ENCODE measurements at regions not wholly inside any gene's neighbourhood (a gene's known extent, or its start where the extent isn't known, plus 50 kb on each side); places are given as distances from the start of the nearest gene placed in this dataset.

DNA sequence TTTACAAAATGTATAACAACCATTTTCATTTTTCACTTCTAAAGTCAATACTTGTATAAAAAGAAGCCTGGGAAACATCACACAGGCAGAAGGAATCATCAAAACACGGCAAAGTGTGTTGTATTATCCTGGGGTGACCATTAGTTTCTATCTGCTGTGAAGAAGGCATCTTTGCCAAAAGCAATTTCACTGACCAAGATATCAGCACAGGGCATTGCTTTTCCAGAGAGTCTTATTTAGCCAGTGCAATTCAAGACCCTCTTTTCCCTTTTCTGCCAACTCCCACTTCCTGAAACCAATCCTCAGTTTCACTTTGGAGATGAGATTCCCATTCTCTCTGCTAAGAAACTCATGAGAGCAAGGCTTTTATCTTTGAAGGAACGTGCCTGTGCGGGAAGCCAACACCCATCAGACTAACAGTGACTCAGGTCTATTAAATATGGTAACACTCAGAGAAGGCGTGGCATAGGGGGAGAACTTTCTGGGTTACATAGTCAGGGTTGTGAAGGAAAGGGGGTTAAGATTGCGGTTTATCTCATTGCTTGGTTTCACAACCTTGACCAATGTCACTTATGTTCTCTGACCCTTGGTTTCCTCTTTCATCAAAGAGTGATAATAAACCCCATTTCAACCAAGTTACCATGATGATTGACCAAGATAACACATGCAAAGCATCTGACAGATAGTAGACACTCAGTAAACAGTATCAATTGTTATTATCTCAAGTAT lies 666.9 kb upstream of the KLF4 start:
- DNase-seq (ENCODE audit: low read depth in 2 of 2): no peak

DNA sequence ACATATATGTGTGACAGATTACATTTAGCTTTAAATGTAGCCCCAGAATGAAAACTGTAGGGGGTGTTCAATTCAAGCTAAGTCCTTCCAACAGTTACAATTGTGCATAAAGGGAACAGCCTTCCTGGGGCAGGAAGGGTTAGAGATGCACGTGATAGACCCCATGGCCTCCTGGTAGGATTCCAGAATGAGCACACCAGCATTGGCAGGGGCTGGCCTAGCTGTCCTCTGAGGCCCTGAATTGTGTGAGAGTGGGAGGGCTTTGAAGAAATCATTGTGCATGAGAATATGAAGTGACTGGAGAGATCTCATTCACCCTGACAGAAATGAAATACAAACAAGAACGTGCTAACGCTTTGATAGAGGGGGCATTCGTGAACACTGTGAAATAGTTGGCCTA lies 663.8 kb upstream of the KLF4 start:
- no peak for DNase-seq (ENCODE audit: low read depth in 2 of 2)

- DNase-seq (ENCODE audit: low read depth in 2 of 2): no peak
Observed at GRCh38 chr9:108150736-108151586, 661.4 kb upstream of the KLF4 start.

GRCh38 chr9:108149326-108149725 lies 659.8 kb upstream of the KLF4 start:
- DNase-seq (ENCODE audit: low read depth in 2 of 2): no peak

- no peak for DNase-seq (ENCODE audit: low read depth in 2 of 2)
Observed at GRCh38 chr9:108142504-108143201, 653.1 kb upstream of the KLF4 start.

DNA sequence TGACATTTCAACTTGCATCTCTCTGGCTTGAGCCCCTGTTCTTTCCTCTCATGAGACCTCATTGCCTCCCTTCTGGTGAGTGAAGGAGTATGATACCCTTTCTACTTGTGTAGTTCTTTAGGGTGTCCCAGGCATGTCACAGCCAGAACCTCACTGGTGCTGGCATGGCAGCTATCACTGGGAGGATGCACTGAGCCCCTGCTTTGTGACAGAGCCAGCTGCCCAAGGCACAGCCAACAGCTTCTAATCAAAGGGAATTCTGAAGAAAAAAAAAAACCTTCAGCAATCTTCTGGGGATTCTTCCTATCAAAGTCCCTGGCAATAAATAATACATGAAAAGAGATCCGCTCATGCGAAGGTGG lies 652.6 kb upstream of the KLF4 start:
- DNase-seq (ENCODE audit: low read depth in 2 of 2): no peak

DNA sequence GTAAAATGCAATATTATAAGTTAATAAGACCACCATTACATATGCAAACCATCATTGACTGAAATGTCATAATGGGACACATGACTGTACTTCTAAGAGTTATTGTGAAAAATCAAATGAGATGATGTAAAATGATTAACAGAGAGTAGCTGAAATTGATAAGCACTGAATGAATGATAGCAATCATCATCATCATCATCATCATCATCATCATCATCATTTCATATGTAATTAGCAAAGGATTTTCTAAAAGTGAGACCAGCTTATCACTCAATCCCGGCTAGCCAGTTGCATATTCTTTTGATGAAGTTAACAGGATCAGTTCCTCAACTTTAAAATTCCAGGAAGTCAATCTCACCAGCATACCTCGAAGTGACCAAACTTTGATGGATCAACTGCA lies 650.3 kb upstream of the KLF4 start:
- DNase-seq (ENCODE audit: low read depth in 2 of 2): no peak

DNA sequence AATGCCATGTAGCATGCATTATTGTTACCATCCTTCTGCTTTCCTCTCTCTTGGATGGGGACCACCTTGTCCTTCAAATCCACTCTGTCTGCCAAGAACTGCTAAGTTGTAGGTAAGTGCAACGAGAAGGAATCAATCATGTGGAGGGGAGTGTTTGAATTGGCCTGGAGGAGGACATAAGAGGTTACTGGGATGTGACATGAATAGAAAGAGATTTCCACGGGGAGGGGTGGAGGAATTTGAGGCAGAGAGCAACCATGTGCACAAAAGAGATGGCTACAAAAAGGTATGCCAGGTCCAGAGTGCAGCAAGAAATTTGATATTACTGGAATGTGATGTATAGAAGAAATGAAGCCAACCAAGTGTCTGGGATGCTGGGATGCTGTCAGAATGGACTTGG lies 648.9 kb upstream of the KLF4 start:
- DNase-seq (ENCODE audit: low read depth in 2 of 2): no peak

DNA sequence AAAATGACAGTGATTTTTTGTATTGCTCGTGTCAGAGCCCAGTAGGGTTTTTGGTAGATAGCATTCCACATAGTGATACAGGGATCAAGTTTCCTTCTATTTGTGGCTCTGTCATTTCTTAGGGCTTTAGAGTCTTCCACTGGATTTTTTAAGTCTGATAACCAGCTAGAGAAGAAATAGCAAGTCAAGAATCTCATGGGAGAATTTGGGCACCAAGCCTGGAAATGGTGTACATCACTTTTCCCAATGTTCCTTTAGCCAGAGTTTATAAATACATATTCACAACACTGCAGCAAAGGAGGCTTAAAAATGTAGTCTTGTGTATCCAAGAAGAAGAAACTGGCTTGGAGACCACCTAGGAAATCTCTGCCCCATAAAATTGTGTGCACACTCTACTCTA lies 647.1 kb upstream of the KLF4 start:
- no peak for DNase-seq (ENCODE audit: low read depth in 2 of 2)

- DNase-seq (ENCODE audit: low read depth in 2 of 2): no peak
Observed at GRCh38 chr9:108134486-108135128, 645.0 kb upstream of the KLF4 start.

DNA sequence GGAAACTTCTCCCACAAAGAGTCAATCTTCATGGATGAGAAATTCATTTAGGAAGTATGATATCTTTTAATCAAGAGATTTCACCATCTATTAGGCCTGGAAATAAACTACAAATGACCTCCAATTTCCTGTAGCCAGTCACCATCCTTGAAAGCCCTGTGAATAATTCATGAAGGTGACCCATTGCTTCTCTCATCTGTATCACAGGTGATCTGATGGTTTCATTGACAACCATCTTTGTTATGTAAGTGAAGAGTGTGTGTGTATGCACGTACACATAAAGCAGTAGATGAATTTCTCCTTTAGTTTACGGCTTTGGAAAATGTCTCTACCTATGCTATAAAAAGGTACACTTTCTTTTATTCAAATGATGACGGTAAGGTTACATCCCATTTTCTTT lies 644.1 kb upstream of the KLF4 start:
- no peak for DNase-seq (ENCODE audit: low read depth in 2 of 2)

DNA sequence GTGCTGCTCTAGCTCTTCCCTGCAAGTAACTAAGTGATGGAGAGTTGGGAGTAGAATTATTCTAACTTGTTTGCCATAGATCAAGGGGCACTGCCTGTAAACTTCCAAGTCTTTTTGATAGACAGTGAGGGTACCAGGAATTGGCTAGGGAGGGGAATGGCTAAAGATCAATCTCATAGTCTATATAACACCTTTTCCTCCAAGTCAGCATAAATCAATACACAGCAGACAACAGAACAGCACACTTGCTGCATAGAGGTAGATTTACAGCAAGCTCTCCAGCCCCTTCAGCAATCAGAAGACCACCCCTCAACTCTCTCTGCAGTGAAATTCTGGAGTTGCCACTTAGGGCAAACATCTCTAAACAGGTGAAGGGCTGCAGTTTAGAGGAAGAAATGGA lies 643.5 kb upstream of the KLF4 start:
- no peak for DNase-seq (ENCODE audit: low read depth in 2 of 2)

- no peak for DNase-seq (ENCODE audit: low read depth in 2 of 2)
Observed at GRCh38 chr9:108130905-108131304, 641.3 kb upstream of the KLF4 start.

DNA sequence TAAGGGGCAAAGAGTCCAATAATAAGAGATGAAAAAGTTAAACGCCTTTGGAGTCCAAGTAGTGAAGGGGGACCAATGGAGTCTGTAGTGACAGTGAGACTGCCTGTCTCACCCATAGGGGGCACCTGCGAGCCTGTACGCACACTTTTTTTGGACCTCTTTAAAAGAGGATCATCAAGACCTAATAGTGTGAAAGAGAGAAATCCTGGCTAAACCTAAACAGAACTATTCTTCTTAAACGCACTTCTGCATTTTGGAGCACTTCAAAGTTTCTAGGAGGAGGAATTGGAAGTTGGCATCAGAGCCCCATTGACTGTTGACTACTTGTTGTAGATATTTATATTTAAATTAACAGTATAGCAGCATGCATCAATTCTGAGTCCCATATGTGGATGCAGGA lies 636.1 kb upstream of the KLF4 start:
- DNase-seq (ENCODE audit: low read depth in 2 of 2): no peak

DNA sequence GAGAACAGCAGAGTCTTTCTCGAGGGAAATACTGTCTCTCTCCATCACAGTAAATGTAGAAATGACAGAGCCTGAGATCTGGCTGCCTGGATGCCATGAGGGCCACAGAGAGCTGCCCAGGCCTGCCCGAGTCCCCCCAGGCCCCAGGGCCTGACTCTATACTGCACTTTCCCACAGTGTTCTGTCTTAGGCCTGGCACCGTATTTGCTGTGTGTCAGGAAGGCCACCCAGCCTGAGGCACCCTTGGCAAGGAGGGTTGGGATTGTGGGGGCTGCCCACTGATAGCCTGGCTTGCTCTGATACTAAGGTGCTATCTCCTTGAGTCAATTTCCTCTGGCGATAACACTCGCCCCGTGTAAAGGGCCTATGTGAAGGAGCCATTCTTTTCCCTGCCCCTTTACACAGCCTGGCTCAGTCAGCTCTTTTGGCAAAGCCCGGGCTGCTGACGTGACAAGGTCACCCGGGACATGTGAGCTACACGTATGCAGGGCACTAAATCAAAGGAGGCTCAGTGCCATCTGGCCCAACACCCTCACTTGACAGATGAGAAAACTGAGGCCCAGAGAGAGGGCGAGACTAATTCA lies 630.1 kb upstream of the KLF4 start:
- no peak for DNase-seq (ENCODE audit: low read depth in 2 of 2)

DNA sequence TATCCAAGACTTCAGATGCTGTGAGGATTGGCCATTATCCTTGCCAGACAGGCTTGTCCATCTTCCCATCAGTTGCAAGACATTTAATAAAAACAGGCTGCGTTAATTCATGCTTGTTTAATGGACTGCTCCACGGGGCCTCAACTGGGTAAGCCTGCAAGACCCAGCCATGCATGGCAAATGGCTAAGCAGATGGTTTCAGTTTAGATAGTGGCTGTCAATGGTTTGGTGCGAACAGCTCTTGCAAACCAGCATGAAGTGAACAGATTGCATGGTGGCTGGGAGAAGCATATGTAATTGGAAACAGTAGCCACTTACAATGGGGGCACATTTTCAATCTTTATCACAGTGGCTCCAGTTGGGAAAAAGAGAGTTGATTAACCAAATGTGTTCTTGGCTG lies 628.2 kb upstream of the KLF4 start:
- no peak for DNase-seq (ENCODE audit: low read depth in 2 of 2)

- no peak for DNase-seq (ENCODE audit: low read depth in 2 of 2)
Observed at GRCh38 chr9:108117306-108117705, 627.7 kb upstream of the KLF4 start.

- DNase-seq (ENCODE audit: low read depth in 2 of 2): no peak
Observed at GRCh38 chr9:108113596-108113995, 624.0 kb upstream of the KLF4 start.

- DNase-seq (ENCODE audit: low read depth in 2 of 2): no peak
Observed at GRCh38 chr9:108109927-108110690, 620.5 kb upstream of the KLF4 start.

DNA sequence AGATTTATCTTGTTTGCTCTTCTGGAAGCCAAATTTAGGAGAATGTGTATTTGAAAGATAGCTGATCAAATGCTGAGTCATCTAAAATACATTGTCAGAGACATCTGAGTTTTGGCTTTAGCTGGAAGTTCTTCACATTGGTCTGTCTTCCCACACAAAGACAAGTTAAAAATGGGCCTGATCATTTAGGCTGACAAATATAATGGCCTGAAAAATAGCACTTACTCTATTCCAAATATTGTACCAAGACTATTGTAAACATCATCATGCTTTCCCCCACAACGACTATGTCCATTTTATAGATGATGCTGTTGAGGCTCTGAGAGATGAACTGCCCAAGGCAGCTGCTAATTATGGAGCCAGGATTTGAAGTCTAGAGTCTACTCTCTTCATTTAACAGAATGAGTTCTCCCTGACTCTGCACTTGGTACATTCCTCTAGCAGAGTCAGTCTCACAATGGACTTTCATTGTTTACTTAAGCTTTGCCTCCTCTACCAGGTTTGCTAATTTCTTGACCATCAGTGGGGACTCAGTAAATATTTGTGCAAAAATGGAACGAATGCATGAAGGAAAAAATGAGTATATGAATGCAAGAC lies 619.4 kb upstream of the KLF4 start:
- DNase-seq (ENCODE audit: low read depth in 2 of 2): no peak
